Right lobe of liver (tissue), 6 donors: ENCODE measurements at regions not wholly inside any gene's neighbourhood (a gene's known extent, or its start where the extent isn't known, plus 50 kb on each side); places are given as distances from the start of the nearest gene placed in this dataset.

Source experiments
- ATAC-seq, 4 donors: fragments of 200-7000 bp; cut with Tn5 transposase; one replicate each; pipeline ENCODE4 v1.9.1; 2020; ENCODE audit warnings: mild to moderate bottlenecking in 4 of 4, moderate library complexity in 4 of 4
- DNase-seq, 3 donors: peaks; one replicate each; pipeline ENCODE4 v3.0.0-alpha.2; 2020
- H3K27ac ChIP-seq, 3 donors: fragments of 200-600 bp; one replicate each; pipeline ENCODE4 v1.8.0; 2022
- H3K27me3 ChIP-seq, 2 donors: fragments of 200-600 bp; one replicate each; pipeline ENCODE4 v1.8.0; 2022
- H3K36me3 ChIP-seq, 4 donors: fragments of 200-600 bp; sonication (generic) in 1 of 4; one replicate each; pipeline versions ENCODE4 v1.5.1 to v1.8.0; 2017 to 2022; ENCODE audit warnings: control low read depth in 1 of 4
- H3K4me1 ChIP-seq, 4 donors: fragments of 200-600 bp; sonication (generic) in 1 of 4; one replicate each; pipeline versions ENCODE4 v1.5.1 to v1.8.0; 2017 to 2022; ENCODE audit warnings: control low read depth in 1 of 4
- H3K4me3 ChIP-seq, 3 donors: fragments of 200-600 bp; one replicate each; pipeline ENCODE4 v1.8.0; 2022
- H3K9me3 ChIP-seq, 4 donors: fragments of 200-600 bp; sonication (generic) in 1 of 4; one replicate each; pipeline versions ENCODE4 v1.5.1 to v1.8.0; 2017 to 2022; ENCODE audit warnings: control low read depth in 1 of 4
- CTCF ChIP-seq, 4 donors: fragments of 200-600 bp in 3 of 4; fragments of 450-650 bp in 1 of 4; IDR thresholded peaks; one replicate each; pipeline versions ENCODE4 v1.5.1 to v1.8.0; 2016 to 2022; ENCODE audit warnings: antibody characterized with exemption in 4 of 4, mild to moderate bottlenecking in 2 of 4
- POLR2A ChIP-seq: fragments of 450-650 bp; IDR thresholded peaks from one replicate; pipeline ENCODE4 v1.6.1; 2017; ENCODE audit warnings: antibody characterized with exemption, mild to moderate bottlenecking
- WGBS: methylation state at CpG from one replicate; pipeline ENCODE4 v1.1.6; 2018; ENCODE audit warnings: low coverage, low lambda C conversion rate; ENCODE audit not compliant: insufficient coverage; ENCODE audit errors: missing lambda C conversion rate; 5-methylcytosine and 5-hydroxymethylcytosine counted together
- intact Hi-C, 2 donors: fragments of 100-400 bp; cut with DNase I; formaldehyde crosslinking; loops; one replicate each; pipeline versions ENCODE4 v1.11.2 to v1.14.1; 2022
- donor health status: DM: no; HTN: yes; CAD: no.
- donor health status: DM: no; HTN: no; CAD: no.
- donor health status: DM: no; HTN: no; CAD: no.
- donor health status: DM: no; HTN: yes; CAD: no.
- donor health status: DM: no; HTN: yes; CAD: no.

GRCh38 chr11:30778596-30778995 lies 192.4 kb upstream of the MPPED2 start:
- no peak for TF ChIP-seq CTCF (IDR thresholded peaks at IDR 0.05)
- no peak for TF ChIP-seq POLR2A
- H3K9me3 ChIP-seq: no peaks in the 10 kb centered on the region
- no peaks in the 10 kb centered on the region for H3K36me3 ChIP-seq
- intact Hi-C loops: no loop called here
- no peak overlapping the region for H3K4me3 ChIP-seq
- DNase-seq: no peak
- no peak overlapping the region for H3K27ac ChIP-seq
- no peaks in the 10 kb centered on the region for H3K27me3 ChIP-seq
- 35% methylated on average over 1 of the region's 1 CpG for WGBS
- ATAC-seq: no peak
- H3K4me1 ChIP-seq: no peaks in the 10 kb centered on the region

- Histone ChIP-seq H3K27me3 (no peaks in the 10 kb centered on the region), H3K4me1 (no peaks in the 10 kb centered on the region), H3K4me3 (no peak overlapping the region), H3K27ac (no peak overlapping the region), H3K36me3 (no peaks in the 10 kb centered on the region), H3K9me3 (no peaks in the 10 kb centered on the region)
- WGBS: no CpG with 5 or more reads among the region's 1 CpG
- TF ChIP-seq CTCF (IDR thresholded peaks at IDR 0.05) (no peak), POLR2A (no peak)
- ATAC-seq (peak in 1 of 4 donors; percentile 27), DNase-seq (no peak)
- intact Hi-C loops: no loop called here
Measured at GRCh38 chr11:30775233-30775522, 189.0 kb upstream of the MPPED2 start.

GRCh38 chr11:30774496-30775232 lies 188.5 kb upstream of the MPPED2 start:
- Histone ChIP-seq H3K27ac (no peak overlapping the region), H3K27me3 (no peaks in the 10 kb centered on the region), H3K4me1 (no peaks in the 10 kb centered on the region), H3K9me3 (no peaks in the 10 kb centered on the region), H3K4me3 (no peak overlapping the region), H3K36me3 (no peaks in the 10 kb centered on the region)
- DNase-seq (no peak), ATAC-seq (peak in 1 of 4 donors; percentile 13)
- 33% methylated on average over 8 of the region's 8 CpGs for WGBS
- intact Hi-C loops: no loop called here
- TF ChIP-seq POLR2A (no peak), CTCF (IDR thresholded peaks at IDR 0.05) (no peak)

- Histone ChIP-seq H3K36me3 (no peaks in the 10 kb centered on the region), H3K27ac (no peak overlapping the region), H3K4me3 (no peak overlapping the region), H3K4me1 (no peaks in the 10 kb centered on the region), H3K9me3 (no peaks in the 10 kb centered on the region), H3K27me3 (no peaks in the 10 kb centered on the region)
- TF ChIP-seq POLR2A (no peak), CTCF (IDR thresholded peaks at IDR 0.05) (no peak)
- intact Hi-C loops: no loop called here
- WGBS: 58% methylated on average over 4 of the region's 4 CpGs
- no peak for ATAC-seq
- DNase-seq: no peak
Measured at GRCh38 chr11:30772908-30773307, 186.8 kb upstream of the MPPED2 start.

- no peak overlapping the region for H3K4me3 ChIP-seq
- ATAC-seq: no peak
- H3K36me3 ChIP-seq: no peaks in the 10 kb centered on the region
- no peaks in the 10 kb centered on the region for H3K4me1 ChIP-seq
- TF ChIP-seq POLR2A: no peak
- TF ChIP-seq CTCF (IDR thresholded peaks at IDR 0.05): no peak
- no peak for DNase-seq
- 89% methylated on average over 5 of the region's 5 CpGs for WGBS
- intact Hi-C loops: no loop called here
- H3K27ac ChIP-seq: no peak overlapping the region
- H3K27me3 ChIP-seq: no peaks in the 10 kb centered on the region
- H3K9me3 ChIP-seq: no peaks in the 10 kb centered on the region
Measured at GRCh38 chr11:30763951-30764350, 177.8 kb upstream of the MPPED2 start.
